Activated T-helper 17 cell treated with anti-CD3 and anti-CD28 coated beads, Interleukin-2, amount 50 U/mL, for 72 hours (primary cell): ENCODE measurements at regions not wholly inside any gene's neighbourhood (a gene's known extent, or its start where the extent isn't known, plus 50 kb on each side); places are given as distances from the start of the nearest gene placed in this dataset.

ENCODE experiments used
- ATAC-seq: fragments of 150-1000 bp; cut with Tn5 transposase; replicated peaks from 2 replicates; pipeline ENCODE4 v1.10.0; 2021; ENCODE audit warnings: mild to moderate bottlenecking, moderate library complexity
- H3K27ac Mint-ChIP-seq: one replicate; pipeline ENCODE4 v1.8.0; 2022; ENCODE audit warnings: mixed read lengths
- H3K27me3 Mint-ChIP-seq: one replicate; pipeline ENCODE4 v1.8.0; 2022; ENCODE audit warnings: mixed read lengths
- H3K36me3 Mint-ChIP-seq: one replicate; pipeline ENCODE4 v1.8.0; 2022; ENCODE audit warnings: low read depth, mild to moderate bottlenecking, mixed read lengths
- H3K4me1 Mint-ChIP-seq: one replicate; pipeline ENCODE4 v1.8.0; 2022; ENCODE audit warnings: mixed read lengths
- H3K4me3 Mint-ChIP-seq: one replicate; pipeline ENCODE4 v1.8.0; 2022; ENCODE audit warnings: mild to moderate bottlenecking, mixed read lengths
- H3K9me3 Mint-ChIP-seq: one replicate; pipeline ENCODE4 v1.8.0; 2022; ENCODE audit warnings: mixed read lengths

DNA sequence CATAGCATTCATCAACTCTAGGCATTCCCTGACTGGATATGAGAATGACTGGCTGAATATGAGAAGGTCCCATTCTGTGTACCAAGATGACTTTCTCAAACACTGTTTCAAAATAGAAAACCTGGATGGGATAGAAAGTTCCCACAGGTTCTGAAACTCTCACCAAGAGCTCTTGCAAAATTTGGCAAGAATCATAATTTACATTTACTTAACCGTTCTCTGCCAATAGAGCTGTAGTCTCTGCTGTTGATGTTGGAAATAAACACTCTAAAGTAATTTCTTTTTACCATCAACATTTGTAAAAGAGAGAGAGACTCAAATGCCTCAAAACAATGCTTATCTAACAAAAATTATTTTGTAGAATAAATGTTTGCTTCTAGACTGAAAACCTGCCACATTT is 221.1 kb downstream of the LMO4 start:
- no peak overlapping the region for H3K27ac Mint-ChIP-seq
- no peaks in the 10 kb centered on the region for H3K36me3 Mint-ChIP-seq
- ATAC-seq: no peak
- no peak overlapping the region for H3K4me3 Mint-ChIP-seq
- H3K27me3 Mint-ChIP-seq: peaks cover 8% of the 10 kb centered on the region
- H3K4me1 Mint-ChIP-seq: no peaks in the 10 kb centered on the region
- peaks cover 19% of the 10 kb centered on the region for H3K9me3 Mint-ChIP-seq

DNA sequence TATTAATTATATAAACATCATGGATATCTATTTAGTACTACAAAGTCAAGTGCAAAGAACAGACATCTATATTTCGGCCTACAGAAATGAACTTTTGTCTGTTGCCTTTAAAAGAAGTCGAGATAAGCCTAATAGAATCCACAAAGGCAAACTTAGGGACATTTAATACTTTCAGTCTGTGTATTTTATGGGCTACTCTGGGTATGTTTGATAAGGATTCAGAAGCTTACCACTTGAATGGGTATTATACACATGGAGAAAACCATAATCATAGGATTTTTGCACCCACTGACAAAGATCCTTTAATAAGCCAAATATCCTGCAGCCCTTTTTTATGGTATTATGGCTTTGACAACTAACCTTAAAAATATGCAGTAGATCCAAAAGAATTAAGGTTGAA is 224.8 kb downstream of the LMO4 start:
- no peaks in the 10 kb centered on the region for H3K4me1 Mint-ChIP-seq
- no peak for ATAC-seq
- no peaks in the 10 kb centered on the region for H3K27me3 Mint-ChIP-seq
- H3K27ac Mint-ChIP-seq: no peak overlapping the region
- no peak overlapping the region for H3K4me3 Mint-ChIP-seq
- no peaks in the 10 kb centered on the region for H3K9me3 Mint-ChIP-seq
- H3K36me3 Mint-ChIP-seq: no peaks in the 10 kb centered on the region

DNA sequence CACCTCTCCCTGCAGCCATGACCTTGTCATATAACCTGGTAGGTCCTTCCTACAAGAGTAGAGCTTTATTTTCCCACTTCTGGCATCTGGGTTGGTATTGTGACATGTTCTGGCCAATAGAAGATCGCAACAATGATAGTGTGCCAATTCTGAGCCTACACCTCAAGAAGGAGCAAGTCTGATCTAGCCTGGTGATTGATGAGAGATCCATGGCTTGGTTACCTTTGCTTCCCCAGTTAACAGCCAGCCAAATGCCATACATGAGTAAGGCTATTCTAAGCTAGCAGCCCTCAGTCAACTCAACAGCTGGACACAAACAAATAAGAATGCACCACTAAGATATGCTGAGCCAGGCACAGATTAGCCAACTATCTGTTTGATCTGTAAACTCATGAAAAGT is 226.7 kb downstream of the LMO4 start:
- no peaks in the 10 kb centered on the region for H3K9me3 Mint-ChIP-seq
- H3K36me3 Mint-ChIP-seq: no peaks in the 10 kb centered on the region
- H3K27me3 Mint-ChIP-seq: no peaks in the 10 kb centered on the region
- ATAC-seq: no peak
- H3K4me1 Mint-ChIP-seq: no peaks in the 10 kb centered on the region
- no peak overlapping the region for H3K4me3 Mint-ChIP-seq
- no peak overlapping the region for H3K27ac Mint-ChIP-seq

GRCh38 chr1:87556326-87556725 is 227.6 kb downstream of the LMO4 start:
- ATAC-seq: no peak
- Mint-ChIP-seq H3K36me3 (no peaks in the 10 kb centered on the region), H3K27me3 (no peaks in the 10 kb centered on the region)

DNA sequence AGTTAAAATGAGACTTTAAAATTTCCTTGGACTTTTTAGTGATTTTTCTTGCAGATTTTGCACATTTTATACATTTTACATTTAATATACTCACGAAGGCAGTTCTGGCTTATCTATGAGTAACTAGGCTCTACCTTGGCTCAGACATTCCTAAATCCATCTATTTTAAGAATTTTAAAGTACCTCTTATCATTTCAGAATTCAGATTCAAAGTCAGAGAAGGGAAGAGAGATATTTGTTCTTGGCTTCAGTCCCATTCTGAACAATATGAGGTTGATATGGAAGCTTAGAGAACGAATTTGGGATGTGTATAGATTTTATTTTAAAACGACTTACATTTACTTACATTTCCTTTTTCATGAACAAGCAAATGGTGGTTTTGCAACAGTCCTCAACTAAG is 230.2 kb downstream of the LMO4 start:
- H3K27me3 Mint-ChIP-seq: no peaks in the 10 kb centered on the region
- H3K27ac Mint-ChIP-seq: no peak overlapping the region
- no peak overlapping the region for H3K4me3 Mint-ChIP-seq
- H3K36me3 Mint-ChIP-seq: no peaks in the 10 kb centered on the region
- no peak for ATAC-seq
- no peaks in the 10 kb centered on the region for H3K9me3 Mint-ChIP-seq
- no peaks in the 10 kb centered on the region for H3K4me1 Mint-ChIP-seq

More at GRCh38 chr1:87556326-87556725, 227.6 kb downstream of the LMO4 start:
- no peak overlapping the region for H3K4me3 Mint-ChIP-seq
- no peaks in the 10 kb centered on the region for H3K4me1 Mint-ChIP-seq
- H3K9me3 Mint-ChIP-seq: no peaks in the 10 kb centered on the region
- H3K27ac Mint-ChIP-seq: no peak overlapping the region

DNA sequence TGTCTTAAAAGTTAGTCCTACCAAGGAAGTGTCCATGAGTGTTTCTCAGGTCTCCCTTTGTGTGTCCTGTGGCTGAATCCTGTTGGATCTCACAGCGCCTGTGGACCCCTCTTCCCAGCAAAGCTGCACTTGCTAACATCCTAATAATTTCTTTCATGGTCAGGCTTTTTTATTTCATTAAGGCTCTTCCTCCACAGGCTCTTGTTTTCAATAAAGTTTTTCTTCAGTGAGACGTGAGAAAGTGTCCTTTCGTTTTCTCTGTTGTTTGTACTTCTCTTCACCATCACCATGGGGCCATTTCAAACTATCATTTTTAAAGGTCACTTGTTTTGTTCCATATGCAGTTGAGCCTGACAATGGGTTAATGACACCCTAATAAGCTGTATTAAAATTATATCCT is 231.5 kb downstream of the LMO4 start:
- H3K36me3 Mint-ChIP-seq: no peaks in the 10 kb centered on the region
- no peaks in the 10 kb centered on the region for H3K9me3 Mint-ChIP-seq
- no peaks in the 10 kb centered on the region for H3K4me1 Mint-ChIP-seq
- H3K27ac Mint-ChIP-seq: no peak overlapping the region
- H3K4me3 Mint-ChIP-seq: no peak overlapping the region
- no peak for ATAC-seq
- no peaks in the 10 kb centered on the region for H3K27me3 Mint-ChIP-seq

DNA sequence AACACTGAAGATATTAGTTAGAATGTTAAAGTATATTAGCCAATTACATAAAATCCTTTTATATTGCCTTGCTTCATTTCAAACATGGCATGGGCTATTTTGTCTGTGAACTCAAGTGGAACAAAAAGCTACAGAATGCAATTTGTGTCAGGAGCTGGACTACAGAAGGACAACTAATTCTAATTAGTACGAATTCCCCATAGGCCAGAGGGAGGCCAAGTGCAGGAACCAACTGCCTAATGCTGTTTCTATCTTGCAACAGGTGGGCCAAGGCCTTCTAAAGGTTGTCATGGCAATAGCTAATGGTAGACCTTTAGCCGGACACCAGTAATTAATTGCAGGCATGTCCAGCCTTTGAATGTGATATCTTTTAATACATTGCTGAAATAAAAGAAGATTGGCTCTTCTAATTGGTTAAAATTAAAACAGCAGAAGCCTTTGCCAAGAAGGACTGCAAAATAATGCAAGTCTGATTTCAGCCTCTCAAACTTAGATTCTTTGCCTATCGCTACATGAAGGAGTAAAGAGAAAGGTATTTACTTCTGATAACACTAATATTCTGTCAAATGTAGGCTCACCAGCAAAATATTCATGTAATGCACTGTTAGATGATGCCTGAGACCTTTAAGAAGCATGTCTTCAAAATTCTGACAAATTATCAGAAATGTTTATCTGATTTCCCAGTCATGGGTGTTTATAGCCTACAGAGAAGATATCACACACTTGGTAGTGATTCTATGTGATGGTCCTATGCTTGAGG is 232.1 kb downstream of the LMO4 start:
- H3K4me1 Mint-ChIP-seq: no peaks in the 10 kb centered on the region
- H3K36me3 Mint-ChIP-seq: no peaks in the 10 kb centered on the region
- H3K27ac Mint-ChIP-seq: no peak overlapping the region
- H3K27me3 Mint-ChIP-seq: no peaks in the 10 kb centered on the region
- no peak for ATAC-seq
- H3K4me3 Mint-ChIP-seq: no peak overlapping the region
- no peaks in the 10 kb centered on the region for H3K9me3 Mint-ChIP-seq

DNA sequence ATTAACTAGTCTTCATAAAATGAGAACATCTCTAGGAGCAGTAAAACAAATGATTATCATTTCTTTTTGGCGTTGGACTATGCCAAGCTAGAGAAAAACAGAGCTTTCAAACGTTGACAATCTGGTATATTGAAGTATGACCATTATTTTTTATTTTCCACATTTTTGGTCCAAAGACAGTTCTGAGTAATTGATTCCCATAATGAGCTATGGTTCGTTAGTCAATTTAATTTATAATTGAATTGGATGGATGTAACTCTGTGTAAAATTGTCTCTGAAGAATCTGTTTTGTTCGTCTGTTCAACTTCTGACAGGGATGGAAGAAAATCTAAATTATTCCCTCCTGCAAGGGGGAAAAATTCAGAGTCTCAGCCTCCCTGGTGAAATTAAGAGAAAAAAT is 234.5 kb downstream of the LMO4 start:
- Mint-ChIP-seq H3K4me3 (no peak overlapping the region), H3K4me1 (no peaks in the 10 kb centered on the region), H3K9me3 (no peaks in the 10 kb centered on the region), H3K36me3 (no peaks in the 10 kb centered on the region), H3K27ac (no peak overlapping the region), H3K27me3 (no peaks in the 10 kb centered on the region)
- no peak for ATAC-seq

DNA sequence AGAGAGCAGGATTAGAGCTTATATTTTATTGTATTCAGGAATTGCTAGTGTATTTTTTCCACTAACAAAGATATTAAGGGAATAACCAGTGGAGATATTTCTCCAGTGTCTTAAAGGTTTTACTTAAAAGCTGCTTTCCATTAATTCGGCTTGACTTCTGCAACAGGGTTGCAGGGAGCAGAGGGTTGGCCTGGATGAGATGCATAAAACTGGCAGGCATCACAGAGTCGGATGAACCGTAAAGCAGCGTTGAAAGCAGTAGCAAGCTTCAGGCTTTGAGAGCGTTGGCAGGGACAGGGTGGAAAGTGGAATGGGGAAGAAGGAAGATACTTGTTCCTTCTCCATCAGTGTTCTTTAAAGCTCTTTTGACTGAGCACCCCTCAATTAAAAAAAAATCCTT is 237.2 kb downstream of the LMO4 start:
- Mint-ChIP-seq H3K27ac (no peak overlapping the region), H3K27me3 (no peaks in the 10 kb centered on the region), H3K9me3 (no peaks in the 10 kb centered on the region), H3K4me3 (no peak overlapping the region), H3K36me3 (no peaks in the 10 kb centered on the region), H3K4me1 (no peaks in the 10 kb centered on the region)
- no peak for ATAC-seq

DNA sequence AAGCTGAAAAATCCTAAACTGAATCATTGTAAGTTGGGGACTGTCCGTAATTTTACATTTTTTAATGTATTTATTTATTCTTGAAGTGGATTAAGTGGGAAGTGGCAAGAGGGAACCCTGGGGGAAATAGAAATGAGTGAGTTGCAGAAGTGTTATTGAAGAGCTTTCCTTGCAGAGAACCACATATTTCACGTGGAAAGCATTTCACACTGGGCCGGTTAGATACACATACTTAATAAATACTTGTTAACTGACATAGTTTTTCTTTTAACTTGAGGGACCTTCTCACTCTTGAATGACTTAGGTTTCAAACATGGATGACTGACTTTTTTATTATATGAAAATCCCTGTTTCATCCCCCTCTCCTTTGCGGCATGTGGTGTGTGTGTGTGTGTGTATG is 239.3 kb downstream of the LMO4 start:
- no peak overlapping the region for H3K27ac Mint-ChIP-seq
- H3K36me3 Mint-ChIP-seq: no peaks in the 10 kb centered on the region
- H3K9me3 Mint-ChIP-seq: no peaks in the 10 kb centered on the region
- H3K27me3 Mint-ChIP-seq: no peaks in the 10 kb centered on the region
- H3K4me3 Mint-ChIP-seq: no peak overlapping the region
- H3K4me1 Mint-ChIP-seq: no peaks in the 10 kb centered on the region
- ATAC-seq: no peak

DNA sequence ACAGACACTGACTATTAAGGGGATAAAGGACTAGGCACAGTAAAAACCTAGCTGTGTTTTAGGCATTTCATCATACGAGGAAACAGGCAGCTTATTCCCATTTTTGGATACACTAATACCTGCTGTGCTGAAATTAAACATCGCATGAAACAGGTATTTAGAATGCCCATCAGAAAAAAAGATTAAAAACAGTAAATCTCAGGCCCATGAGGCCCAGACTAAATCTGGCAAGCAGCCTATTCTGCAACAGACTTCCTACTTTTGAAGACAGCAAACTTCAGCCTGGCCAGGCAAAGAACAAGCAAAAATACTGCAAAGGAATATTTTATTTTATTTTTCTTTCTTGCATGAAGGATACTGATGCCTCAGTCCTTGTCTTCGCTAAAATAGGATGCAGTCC is 240.2 kb downstream of the LMO4 start:
- H3K36me3 Mint-ChIP-seq: no peaks in the 10 kb centered on the region
- ATAC-seq: no peak
- H3K4me1 Mint-ChIP-seq: no peaks in the 10 kb centered on the region
- H3K27ac Mint-ChIP-seq: no peak overlapping the region
- no peaks in the 10 kb centered on the region for H3K27me3 Mint-ChIP-seq
- H3K9me3 Mint-ChIP-seq: no peaks in the 10 kb centered on the region
- no peak overlapping the region for H3K4me3 Mint-ChIP-seq

- Mint-ChIP-seq H3K4me1 (no peaks in the 10 kb centered on the region), H3K9me3 (no peaks in the 10 kb centered on the region)
- no peak for ATAC-seq
Observed at GRCh38 chr1:87572008-87572407, 243.3 kb downstream of the LMO4 start.

DNA sequence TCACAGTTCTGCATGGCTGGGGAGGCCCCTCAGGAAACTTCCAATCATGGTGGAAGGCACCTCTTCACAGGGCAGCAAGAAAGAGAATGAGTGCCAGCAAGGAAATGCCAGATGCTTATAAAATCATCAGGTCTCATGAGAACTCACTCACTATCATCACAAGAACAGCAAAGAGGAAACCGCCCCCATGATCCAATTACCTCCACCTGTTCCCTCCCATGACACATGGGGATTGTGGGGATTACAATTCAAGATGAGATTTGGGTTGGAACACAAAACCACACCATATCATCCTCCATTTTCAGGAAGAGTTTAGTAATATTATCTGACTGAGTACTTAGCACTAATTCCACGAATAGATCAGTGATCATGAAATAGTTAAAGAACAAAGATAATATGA is 244.2 kb downstream of the LMO4 start:
- Mint-ChIP-seq H3K27me3 (peaks cover 4% of the 10 kb centered on the region), H3K27ac (no peak overlapping the region), H3K4me3 (no peak overlapping the region), H3K4me1 (no peaks in the 10 kb centered on the region), H3K9me3 (no peaks in the 10 kb centered on the region), H3K36me3 (no peaks in the 10 kb centered on the region)
- no peak for ATAC-seq

More at GRCh38 chr1:87572008-87572407, 243.3 kb downstream of the LMO4 start:
- Mint-ChIP-seq H3K36me3 (no peaks in the 10 kb centered on the region), H3K27ac (no peak overlapping the region), H3K27me3 (peaks cover 4% of the 10 kb centered on the region), H3K4me3 (no peak overlapping the region)

DNA sequence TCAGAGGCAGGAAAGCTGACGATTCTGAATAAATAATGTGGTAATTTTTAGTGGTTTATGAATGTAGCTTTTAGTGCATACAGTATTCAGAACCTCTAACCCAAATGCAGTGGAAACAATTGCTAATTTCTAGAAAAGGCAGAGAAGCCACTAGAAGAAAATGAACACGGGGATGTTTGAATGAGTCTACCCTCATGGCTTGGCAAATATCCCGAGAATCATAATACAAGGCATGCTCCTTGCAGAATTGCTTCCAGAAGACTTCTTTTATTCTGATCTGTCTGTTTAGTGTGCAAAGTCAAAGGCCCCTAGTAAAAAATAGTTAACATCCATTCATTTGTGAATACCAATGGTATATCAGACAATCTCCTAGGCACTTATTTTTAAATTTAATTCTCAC is 246.8 kb downstream of the LMO4 start:
- ATAC-seq: no peak
- H3K4me1 Mint-ChIP-seq: no peaks in the 10 kb centered on the region
- no peak overlapping the region for H3K27ac Mint-ChIP-seq
- H3K36me3 Mint-ChIP-seq: no peaks in the 10 kb centered on the region
- H3K27me3 Mint-ChIP-seq: peaks cover 4% of the 10 kb centered on the region
- H3K9me3 Mint-ChIP-seq: no peaks in the 10 kb centered on the region
- no peak overlapping the region for H3K4me3 Mint-ChIP-seq

DNA sequence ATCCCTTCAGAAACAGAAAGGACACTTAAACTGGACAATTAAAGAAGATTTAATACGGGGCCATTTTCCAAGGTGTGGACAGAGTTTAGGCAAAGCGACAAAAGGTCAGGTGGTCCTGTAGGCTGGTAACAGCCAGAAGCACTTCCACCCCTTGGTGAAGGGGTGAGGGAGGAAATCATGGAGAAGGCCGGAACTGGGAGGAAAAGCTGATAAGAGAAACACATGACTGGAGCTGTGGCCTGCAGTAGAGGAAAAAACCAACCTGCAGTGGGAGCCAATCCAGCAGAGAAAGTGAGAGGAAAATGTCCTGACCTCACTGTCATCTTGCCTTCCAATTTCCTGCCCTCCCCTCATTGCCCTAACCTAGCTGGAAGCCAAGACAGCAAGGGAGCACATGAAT is 249.8 kb downstream of the LMO4 start:
- no peaks in the 10 kb centered on the region for H3K4me1 Mint-ChIP-seq
- peaks cover 4% of the 10 kb centered on the region for H3K27me3 Mint-ChIP-seq
- H3K4me3 Mint-ChIP-seq: no peak overlapping the region
- H3K36me3 Mint-ChIP-seq: no peaks in the 10 kb centered on the region
- no peaks in the 10 kb centered on the region for H3K9me3 Mint-ChIP-seq
- ATAC-seq: no peak
- H3K27ac Mint-ChIP-seq: no peak overlapping the region

GRCh38 chr1:87583459-87583858 is 254.8 kb downstream of the LMO4 start:
- H3K4me3 Mint-ChIP-seq: no peak overlapping the region
- no peak overlapping the region for H3K27ac Mint-ChIP-seq
- no peaks in the 10 kb centered on the region for H3K36me3 Mint-ChIP-seq
- no peaks in the 10 kb centered on the region for H3K27me3 Mint-ChIP-seq
- ATAC-seq: no peak
- H3K4me1 Mint-ChIP-seq: no peaks in the 10 kb centered on the region
- H3K9me3 Mint-ChIP-seq: no peaks in the 10 kb centered on the region
